Stimulated activated CD4-positive, alpha-beta T cell treated with anti-CD3 and anti-CD28 coated beads, Interleukin-12 subunit alpha, Interleukin-12 subunit beta, amount 100 ng/mL, for 4 hours (primary cell): ENCODE measurements at regions not wholly inside any gene's neighbourhood (a gene's known extent, or its start where the extent isn't known, plus 50 kb on each side); places are given as distances from the start of the nearest gene placed in this dataset.

Experiments used
- DNase-seq: peaks from one replicate; pipeline ENCODE4 v3.0.0-alpha.2; 2020

- no peak for DNase-seq
Observed at GRCh38 chr6:141666187-141666586, 466.5 kb upstream of the GJE1 start.

DNA sequence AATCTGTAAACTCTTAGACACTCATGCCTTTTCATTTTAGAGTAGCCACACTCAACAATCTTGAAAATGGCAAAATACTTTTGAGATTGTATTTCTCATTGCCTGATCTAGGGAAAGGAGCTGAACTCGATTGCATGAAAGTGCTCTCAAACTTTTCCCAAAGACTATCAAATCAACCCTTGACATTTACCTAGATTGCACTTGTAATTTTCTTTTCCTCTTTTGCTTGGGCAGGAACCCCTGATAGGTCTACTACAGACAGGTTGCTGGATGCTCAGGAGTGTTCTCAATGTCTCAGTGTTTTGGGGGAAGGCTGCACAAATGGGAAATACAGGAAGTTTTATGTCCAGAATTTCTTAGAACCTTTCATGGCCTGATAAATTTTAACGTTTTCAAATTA is 468.0 kb upstream of the GJE1 start:
- no peak for DNase-seq

DNA sequence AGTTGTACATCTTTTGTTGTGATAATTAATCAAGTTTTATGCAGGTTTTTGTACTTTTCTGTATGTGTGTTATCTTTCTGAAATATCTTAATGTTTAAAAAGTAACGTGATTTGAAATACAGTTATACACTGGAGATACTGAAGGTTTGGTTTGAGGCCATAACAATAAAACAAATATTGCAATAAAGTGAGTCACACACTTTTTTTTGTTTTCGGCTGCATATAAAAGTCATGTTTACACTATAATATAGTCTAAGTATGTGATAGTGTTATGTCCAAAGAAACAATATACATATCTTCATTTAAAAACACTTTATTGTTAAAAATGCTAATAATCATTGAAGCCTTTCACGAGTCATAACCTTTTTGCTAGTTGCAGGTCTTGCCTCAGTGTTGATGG is 473.1 kb upstream of the GJE1 start:
- no peak for DNase-seq

- DNase-seq = no peak
Observed at GRCh38 chr6:141658696-141659095, 474.0 kb upstream of the GJE1 start.

DNA sequence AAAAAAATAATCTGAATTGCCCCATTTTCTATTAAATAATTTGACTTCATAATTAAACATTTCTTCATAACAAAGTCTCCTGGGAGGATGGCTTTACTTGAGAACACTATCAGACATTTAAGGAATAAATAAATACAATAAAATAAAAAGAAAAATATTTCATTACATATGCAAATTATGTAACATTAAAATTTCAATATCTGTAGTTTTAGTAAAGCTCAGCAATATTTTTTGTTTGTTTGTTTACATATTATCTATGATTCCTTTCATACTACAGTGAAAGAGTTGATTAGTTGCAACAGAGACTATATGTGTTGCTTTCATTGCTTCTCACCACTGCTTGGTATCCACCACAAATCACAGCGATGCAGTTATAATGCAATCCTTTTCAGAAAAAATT is 474.9 kb upstream of the GJE1 start:
- no peak for DNase-seq

GRCh38 chr6:141653590-141653989 is 479.1 kb upstream of the GJE1 start:
- no peak for DNase-seq

GRCh38 chr6:141641951-141642350 is 490.8 kb upstream of the GJE1 start:
- no peak for DNase-seq

DNA sequence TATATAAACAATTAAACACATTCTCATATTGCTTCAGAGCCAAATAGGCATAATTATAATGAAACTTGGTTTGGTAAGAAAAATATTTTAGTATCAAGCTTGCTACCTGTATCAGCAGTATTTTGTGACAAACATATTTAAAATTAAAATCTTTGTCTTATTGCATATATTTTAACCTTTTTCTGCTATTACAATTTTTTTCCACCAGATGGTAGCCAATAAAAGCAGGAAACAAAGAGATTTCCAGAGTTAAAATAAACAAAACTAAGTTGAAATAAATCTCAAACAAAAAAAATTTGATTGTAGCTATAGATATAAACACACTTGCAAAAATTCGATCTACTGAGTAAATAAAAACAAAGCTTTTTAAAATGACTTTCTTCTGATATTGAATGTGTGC is 491.3 kb upstream of the GJE1 start:
- no peak for DNase-seq

DNA sequence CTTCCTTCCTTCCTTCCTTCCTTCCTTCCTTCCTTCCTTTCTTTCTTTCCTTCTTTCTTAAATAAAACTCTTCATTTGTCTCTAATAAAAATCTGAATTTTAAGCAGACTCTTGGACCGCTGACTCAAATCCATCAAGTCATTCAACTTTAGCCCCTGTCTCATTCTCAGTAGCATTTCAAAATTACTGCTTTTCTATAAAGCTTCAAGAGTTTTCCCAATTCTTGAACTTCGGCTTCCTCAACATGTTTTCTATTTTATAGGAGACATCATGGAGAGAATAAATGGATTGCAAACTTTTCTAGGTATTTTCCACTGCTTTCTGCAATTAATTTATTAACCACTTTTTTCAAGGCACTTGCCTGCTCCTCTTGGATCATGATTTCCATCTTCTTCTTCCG is 497.1 kb upstream of the GJE1 start:
- no peak for DNase-seq

DNA sequence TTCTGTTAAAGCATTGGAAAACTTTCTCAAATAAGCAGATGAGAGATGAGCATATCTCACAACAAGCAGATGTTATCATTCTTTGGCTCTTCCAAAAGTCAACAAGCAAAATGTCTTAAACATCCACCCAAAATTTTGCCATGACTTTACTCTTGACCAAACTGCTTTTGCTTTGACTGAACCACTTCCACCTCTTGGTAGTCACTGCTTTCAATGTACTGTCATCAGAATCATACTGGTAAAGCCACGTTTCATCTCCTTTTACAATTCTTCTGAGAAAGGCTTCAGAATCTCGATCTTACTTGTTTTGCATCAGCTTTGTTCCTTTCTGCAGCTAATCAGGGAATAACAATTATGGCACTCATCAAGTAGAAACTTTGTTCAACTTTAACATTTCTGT is 498.5 kb upstream of the GJE1 start:
- DNase-seq = no peak

DNA sequence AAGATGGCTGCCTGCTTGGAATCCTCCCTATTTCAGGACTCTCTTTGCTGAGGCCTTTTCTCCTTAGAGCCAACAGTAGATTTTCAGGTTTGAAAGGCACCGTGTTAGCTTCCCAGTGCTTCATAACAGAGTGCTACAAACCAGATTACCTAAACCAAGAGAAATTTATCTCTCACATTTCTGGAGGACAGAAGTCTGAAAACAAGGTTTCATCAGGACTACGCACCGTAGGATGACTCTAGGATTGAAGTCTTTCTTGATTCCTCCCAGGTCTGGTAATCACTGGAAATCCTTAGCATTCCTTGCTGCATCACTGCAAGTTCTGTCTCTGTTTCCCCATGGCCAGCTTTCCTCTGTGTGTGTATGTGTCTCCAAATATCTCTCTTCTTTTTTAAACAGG is 508.4 kb upstream of the GJE1 start:
- no peak for DNase-seq

GRCh38 chr6:141618180-141618581 is 514.5 kb upstream of the GJE1 start:
- no peak for DNase-seq

GRCh38 chr6:141610741-141611140 is 522.0 kb upstream of the GJE1 start:
- DNase-seq = no peak

- DNase-seq = no peak
Observed at GRCh38 chr6:141607956-141608355, 524.8 kb upstream of the GJE1 start.

DNA sequence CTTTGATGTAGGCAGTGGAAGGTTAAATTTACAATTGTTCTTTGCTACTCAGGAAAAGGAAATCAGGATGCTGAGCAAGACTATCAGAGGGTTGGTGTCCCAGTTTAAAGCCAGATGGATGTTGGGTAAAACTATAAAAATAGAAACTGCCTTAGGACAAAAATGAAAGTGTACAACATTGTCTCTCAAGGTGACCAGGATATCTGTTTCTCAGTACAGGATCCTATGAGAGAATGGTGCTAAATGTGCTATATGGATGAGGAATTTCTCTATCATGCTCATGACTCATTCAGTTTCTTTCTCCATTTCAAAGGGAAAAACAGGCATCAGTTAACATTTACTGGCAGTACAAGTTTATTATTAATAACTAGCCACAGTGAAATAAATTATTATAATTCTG is 534.2 kb upstream of the GJE1 start:
- DNase-seq = no peak

- DNase-seq = no peak
Observed at GRCh38 chr6:141594874-141595273, 537.9 kb upstream of the GJE1 start.

- no peak for DNase-seq
Observed at GRCh38 chr6:141593311-141593710, 539.4 kb upstream of the GJE1 start.

DNA sequence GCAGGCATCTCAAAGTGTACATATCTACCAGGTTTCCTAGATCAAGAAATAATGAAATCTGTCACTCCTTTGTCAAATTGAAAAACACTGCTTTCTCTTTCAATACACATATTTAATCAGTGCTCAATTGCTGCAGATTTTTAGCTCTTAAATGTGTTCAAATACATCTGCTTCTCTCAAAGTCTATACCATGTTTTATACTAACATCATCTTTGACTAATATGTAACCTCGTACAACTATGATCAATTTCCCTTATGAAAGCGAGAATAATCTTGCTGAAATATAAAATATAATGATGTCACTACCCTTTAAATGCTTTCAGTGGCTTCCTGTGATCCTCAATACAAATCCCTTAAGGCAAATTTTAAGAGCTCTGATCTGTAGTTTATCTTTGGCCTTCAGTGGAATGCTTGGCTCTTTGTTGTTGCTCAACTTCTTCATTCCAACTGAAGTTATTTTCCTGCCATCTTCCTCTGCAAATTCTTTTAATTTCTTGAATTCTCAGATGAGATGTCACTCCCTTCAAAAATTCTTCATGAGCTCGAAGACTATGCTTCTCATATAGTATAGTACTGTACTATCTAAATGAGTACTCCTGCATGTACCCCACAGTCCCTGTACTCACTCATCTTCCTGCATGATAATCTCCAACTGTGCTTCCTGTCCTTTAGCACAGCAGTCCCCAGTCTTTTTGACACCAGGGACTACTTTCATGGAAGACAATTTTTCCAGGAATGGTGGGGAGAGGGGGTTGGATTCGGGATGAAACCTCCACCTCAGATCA is 545.1 kb upstream of the GJE1 start:
- no peak for DNase-seq

DNA sequence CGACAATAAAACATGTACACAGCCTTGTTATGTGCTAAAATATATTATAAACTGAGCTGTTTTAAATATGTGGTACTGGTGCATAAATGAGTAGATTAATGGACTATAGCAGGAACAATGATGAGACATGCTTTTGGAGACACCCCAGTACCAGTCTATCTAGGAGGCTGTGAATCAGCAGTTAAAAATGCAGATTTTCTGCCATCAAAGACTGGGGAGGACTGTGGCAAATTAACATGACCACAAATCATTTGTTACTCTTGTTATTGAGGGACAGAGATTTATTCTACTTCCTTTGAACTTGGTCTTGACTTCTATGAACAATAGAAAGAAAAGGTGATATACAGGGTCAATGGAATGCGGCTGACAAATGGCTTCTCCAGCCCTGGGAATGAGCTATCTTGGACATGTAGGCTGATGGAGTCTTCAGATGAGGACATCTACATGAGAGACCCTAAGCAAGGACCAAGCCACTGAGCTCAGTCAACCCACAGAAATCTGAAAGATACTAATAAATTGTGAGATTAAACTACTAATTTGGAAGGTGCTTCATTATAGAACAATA is 551.7 kb upstream of the GJE1 start:
- DNase-seq = no peak

DNA sequence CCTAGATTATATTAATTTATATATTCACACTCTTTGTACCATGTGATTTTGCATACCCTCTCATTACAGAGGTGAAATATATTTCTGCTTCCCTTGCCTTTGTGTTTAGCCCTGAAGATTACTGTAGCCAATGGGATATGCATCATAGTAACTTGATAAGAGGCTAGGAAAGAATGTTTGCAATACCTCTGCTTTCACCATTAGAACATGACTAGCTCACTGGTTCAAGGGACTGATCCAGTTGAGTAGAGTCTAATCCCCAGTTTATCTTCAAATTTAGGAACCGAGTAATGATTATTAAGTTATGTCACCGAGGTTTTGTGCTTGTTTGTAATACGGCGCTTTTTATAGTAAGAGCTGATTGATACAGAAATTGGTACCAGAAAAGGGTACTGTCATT is 552.6 kb upstream of the GJE1 start:
- no peak for DNase-seq

- DNase-seq = no peak
Observed at GRCh38 chr6:141576751-141577150, 556.0 kb upstream of the GJE1 start.

- DNase-seq = peak; percentile 32
Observed at GRCh38 chr6:141562851-141563763, 569.6 kb upstream of the GJE1 start.

DNA sequence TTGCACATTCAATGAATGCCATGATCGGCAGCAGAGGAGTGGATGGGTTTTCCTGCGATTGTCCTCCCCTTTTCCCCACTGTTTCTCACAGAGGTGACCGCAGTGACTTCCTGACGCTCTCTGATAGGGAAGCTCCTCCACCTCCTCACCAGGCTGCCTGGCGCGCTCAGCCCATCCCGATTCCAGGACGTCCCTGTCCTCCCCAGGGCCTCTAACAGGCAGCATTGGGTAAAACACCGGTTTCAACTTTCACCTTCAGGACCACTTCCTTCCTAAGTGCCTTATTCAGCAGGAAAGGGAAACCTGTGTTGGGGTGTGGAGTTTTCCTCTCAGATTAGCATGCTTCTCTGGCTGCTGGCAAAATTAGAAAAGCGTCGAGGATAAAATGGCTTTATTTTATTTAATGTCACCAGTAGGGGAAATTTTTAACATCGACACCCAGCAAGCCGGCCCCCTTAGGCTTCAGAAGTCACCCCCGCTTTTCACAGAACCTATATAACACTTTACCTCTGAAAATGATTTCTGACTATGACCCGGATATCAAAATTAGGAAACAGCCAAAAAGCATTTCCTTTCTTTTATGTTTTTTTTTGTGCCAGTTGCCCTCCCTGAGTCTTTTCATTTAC is 570.4 kb upstream of the GJE1 start:
- DNase-seq = peak; percentile 1
